CD14-positive monocyte (primary cell): ENCODE measurements at regions not wholly inside any gene's neighbourhood (a gene's known extent, or its start where the extent isn't known, plus 50 kb on each side); places are given as distances from the start of the nearest gene placed in this dataset.

Source experiments
- DNase-seq, 3 donors: peaks; one replicate each; pipeline ENCODE4 v3.0.0-alpha.2; 2011 to 2022
- H2AFZ ChIP-seq: 2 replicates; pipeline ENCODE4 v1.6.0; 2012; ENCODE audit warnings: mild to moderate bottlenecking, low read depth, low read length, inconsistent platforms; ENCODE audit not compliant: insufficient read depth, poor library complexity, severe bottlenecking
- H3K27ac ChIP-seq, 2 donors: 1 replicate in 1 of 2; 2 replicates in 1 of 2; pipeline ENCODE4 v1.5.1; 2012 to 2013; ENCODE audit warnings: low read length in 2 of 2, control low read depth in 1 of 2, inconsistent platforms in 1 of 2, low read depth in 1 of 2, mild to moderate bottlenecking in 1 of 2
- H3K27me3 ChIP-seq, 2 donors: one replicate each; pipeline versions ENCODE4 v1.6.0 to v1.6.1; 2011 to 2013; ENCODE audit warnings: low read length in 2 of 2; ENCODE audit not compliant: control insufficient read depth in 2 of 2, insufficient read depth in 2 of 2
- H3K36me3 ChIP-seq, 2 donors: replicated peaks in 1 of 2; 1 replicate in 1 of 2; 2 replicates in 1 of 2; pipeline versions ENCODE4 v1.5.1 to v1.6.1; 2012 to 2013; ENCODE audit warnings: low read length in 2 of 2, control low read depth in 1 of 2, inconsistent platforms in 1 of 2, mild to moderate bottlenecking in 1 of 2; ENCODE audit not compliant: insufficient read depth in 2 of 2, control insufficient read depth in 1 of 2
- H3K4me1 ChIP-seq, 2 donors: 1 replicate in 1 of 2; 2 replicates in 1 of 2; pipeline versions ENCODE4 v1.5.1 to v1.6.1; 2012 to 2013; ENCODE audit warnings: low read length in 2 of 2, control low read depth in 1 of 2, inconsistent platforms in 1 of 2, mild to moderate bottlenecking in 1 of 2, moderate library complexity in 1 of 2; ENCODE audit not compliant: insufficient read depth in 2 of 2, control insufficient read depth in 1 of 2
- H3K4me2 ChIP-seq: replicated peaks from 2 replicates; pipeline ENCODE3; 2012; ENCODE audit warnings: low read length, moderate library complexity, mild to moderate bottlenecking; ENCODE audit not compliant: poor library complexity, severe bottlenecking; ENCODE audit errors: extremely low read depth
- H3K4me3 ChIP-seq, 3 experiments: fragments of 200-600 bp in 1 of 3; sonication (generic) in 1 of 3; replicated peaks in 1 of 3; 1 replicate in 2 of 3; 2 replicates in 1 of 3; pipeline ENCODE4 v1.5.1; 2011 to 2013; ENCODE audit warnings: low read length in 3 of 3, mild to moderate bottlenecking in 3 of 3, control low read depth in 2 of 3, low read depth in 2 of 3, inconsistent platforms in 1 of 3, moderate library complexity in 1 of 3
- H3K79me2 ChIP-seq: 2 replicates; pipeline ENCODE4 v1.6.0; 2012; ENCODE audit warnings: mild to moderate bottlenecking, control low read depth, inconsistent platforms, low read length, moderate library complexity; ENCODE audit not compliant: insufficient read depth
- H3K9ac ChIP-seq: 2 replicates; pipeline ENCODE4 v1.6.0; 2017; ENCODE audit warnings: low read length, mild to moderate bottlenecking; ENCODE audit not compliant: insufficient read depth, poor library complexity, severe bottlenecking
- H3K9me3 ChIP-seq, 2 donors: replicated peaks in 1 of 2; 1 replicate in 1 of 2; 2 replicates in 1 of 2; pipeline versions ENCODE4 v1.5.1 to v1.6.1; 2012 to 2013; ENCODE audit warnings: low read length in 2 of 2, control low read depth in 1 of 2; ENCODE audit not compliant: control insufficient read depth in 1 of 2, insufficient read depth in 1 of 2
- H4K20me1 ChIP-seq: 2 replicates; pipeline ENCODE4 v1.6.0; 2012; ENCODE audit warnings: mild to moderate bottlenecking, low read length, control low read depth, moderate library complexity; ENCODE audit not compliant: insufficient read depth
- H3K27ac Mint-ChIP-seq, 7 donors: one replicate each; pipeline ENCODE4 v1.8.0; 2020; ENCODE audit warnings: mild to moderate bottlenecking in 7 of 7, mixed read lengths in 7 of 7, moderate library complexity in 6 of 7, inconsistent platforms in 2 of 7
- H3K27me3 Mint-ChIP-seq, 3 donors: one replicate each; pipeline ENCODE4 v1.8.0; 2021 to 2022; ENCODE audit warnings: low read depth in 3 of 3, mild to moderate bottlenecking in 3 of 3, mixed read lengths in 3 of 3, moderate library complexity in 3 of 3, inconsistent platforms in 1 of 3
- H3K36me3 Mint-ChIP-seq, 2 donors: one replicate each; pipeline ENCODE4 v1.8.0; 2020; ENCODE audit warnings: mixed read lengths in 2 of 2, inconsistent platforms in 1 of 2, mild to moderate bottlenecking in 1 of 2
- H3K4me1 Mint-ChIP-seq: one replicate; pipeline ENCODE4 v1.8.0; 2020; ENCODE audit warnings: mild to moderate bottlenecking, mixed read lengths
- H3K4me3 Mint-ChIP-seq, 2 donors: one replicate each; pipeline ENCODE4 v1.8.0; 2020; ENCODE audit warnings: mild to moderate bottlenecking in 2 of 2, mixed read lengths in 2 of 2, moderate library complexity in 1 of 2
- H3K9me3 Mint-ChIP-seq, 7 donors: one replicate each; pipeline ENCODE4 v1.8.0; 2020 to 2022; ENCODE audit warnings: mixed read lengths in 7 of 7, mild to moderate bottlenecking in 6 of 7, moderate library complexity in 6 of 7, inconsistent platforms in 2 of 7
- WGBS: methylation state at CpG from one replicate; pipeline ENCODE4 v1.1.5; 2013; ENCODE audit warnings: missing lambda C conversion rate; ENCODE audit not compliant: insufficient coverage; 5-methylcytosine and 5-hydroxymethylcytosine counted together
- intact Hi-C, 2 donors: fragments of 100-400 bp; cut with micrococcal nuclease; formaldehyde crosslinking; loops; one replicate each; pipeline versions ENCODE4 v1.15.0 to v1.15.1; 2023
- TF ChIP-seq, protein P1 (sequence below): fragments of 200-600 bp; IDR thresholded peaks from one replicate; pipeline ENCODE4 v1.8.0; 2022; ENCODE audit warnings: antibody characterized with exemption, mild to moderate bottlenecking

DNA sequence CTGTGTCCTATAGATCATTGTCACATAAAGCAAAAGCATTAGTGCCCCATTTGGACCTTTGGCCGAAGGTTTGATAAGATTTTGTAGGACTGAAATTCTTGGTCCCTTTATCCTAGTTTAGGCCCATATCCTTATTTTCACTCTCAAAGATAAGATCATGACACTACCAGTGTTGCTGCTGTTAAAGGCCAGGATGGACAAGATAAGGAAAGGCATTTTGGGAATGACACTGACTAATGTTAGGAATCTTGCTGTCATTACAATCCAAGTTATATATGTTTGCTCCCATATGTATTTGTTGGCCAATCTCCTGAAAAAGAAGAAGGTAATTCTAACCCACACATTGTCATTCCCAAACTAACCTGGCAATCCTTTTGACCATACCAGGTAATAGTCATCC is 101.3 kb upstream of the VAMP7 start:
- TF ChIP-seq, protein P1, sequence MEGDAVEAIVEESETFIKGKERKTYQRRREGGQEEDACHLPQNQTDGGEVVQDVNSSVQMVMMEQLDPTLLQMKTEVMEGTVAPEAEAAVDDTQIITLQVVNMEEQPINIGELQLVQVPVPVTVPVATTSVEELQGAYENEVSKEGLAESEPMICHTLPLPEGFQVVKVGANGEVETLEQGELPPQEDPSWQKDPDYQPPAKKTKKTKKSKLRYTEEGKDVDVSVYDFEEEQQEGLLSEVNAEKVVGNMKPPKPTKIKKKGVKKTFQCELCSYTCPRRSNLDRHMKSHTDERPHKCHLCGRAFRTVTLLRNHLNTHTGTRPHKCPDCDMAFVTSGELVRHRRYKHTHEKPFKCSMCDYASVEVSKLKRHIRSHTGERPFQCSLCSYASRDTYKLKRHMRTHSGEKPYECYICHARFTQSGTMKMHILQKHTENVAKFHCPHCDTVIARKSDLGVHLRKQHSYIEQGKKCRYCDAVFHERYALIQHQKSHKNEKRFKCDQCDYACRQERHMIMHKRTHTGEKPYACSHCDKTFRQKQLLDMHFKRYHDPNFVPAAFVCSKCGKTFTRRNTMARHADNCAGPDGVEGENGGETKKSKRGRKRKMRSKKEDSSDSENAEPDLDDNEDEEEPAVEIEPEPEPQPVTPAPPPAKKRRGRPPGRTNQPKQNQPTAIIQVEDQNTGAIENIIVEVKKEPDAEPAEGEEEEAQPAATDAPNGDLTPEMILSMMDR = no peak
- Histone ChIP-seq H3K27ac (no peak overlapping the region), H2AFZ (no peak overlapping the region), H3K27me3 (no peaks in the 10 kb centered on the region), H3K9me3 (no peaks in the 10 kb centered on the region), H3K4me1 (no peaks in the 10 kb centered on the region), H4K20me1 (no peaks in the 10 kb centered on the region), H3K79me2 (no peaks in the 10 kb centered on the region), H3K4me3 (no peak overlapping the region), H3K36me3 (no peaks in the 10 kb centered on the region), H3K4me2 (no peak overlapping the region), H3K9ac (no peak overlapping the region)
- Mint-ChIP-seq H3K9me3 (peaks cover 0 to 2% (median 0%) of the 10 kb centered on the region in 7 donors), H3K27ac (no peak overlapping the region), H3K36me3 (no peaks in the 10 kb centered on the region), H3K4me3 (no peak overlapping the region), H3K4me1 (peaks cover 3% of the 10 kb centered on the region), H3K27me3 (peaks cover 0 to 5% (median 0%) of the 10 kb centered on the region in 3 donors)
- no CpG with 5 or more reads among the region's 1 CpG for WGBS
- DNase-seq = no peak
- intact Hi-C loops = no loop called here

- no peak overlapping the region for H3K4me3 ChIP-seq
- no peaks in the 10 kb centered on the region for H3K4me1 ChIP-seq
- intact Hi-C loops = no loop called here
- no peak overlapping the region for H3K27ac Mint-ChIP-seq
- no CpG with 5 or more reads among the region's 5 CpGs for WGBS
- H3K9ac ChIP-seq = no peak overlapping the region
- H3K4me1 Mint-ChIP-seq = peaks cover 3% of the 10 kb centered on the region
- no peaks in the 10 kb centered on the region for H4K20me1 ChIP-seq
- H3K9me3 Mint-ChIP-seq = peaks cover 0 to 4% (median 0%) of the 10 kb centered on the region in 7 donors
- DNase-seq = no peak
- TF ChIP-seq, protein P1 = no peak
- H3K4me2 ChIP-seq = no peak overlapping the region
- no peaks in the 10 kb centered on the region for H3K79me2 ChIP-seq
- H3K27me3 Mint-ChIP-seq = peaks cover 0 to 5% (median 0%) of the 10 kb centered on the region in 3 donors
- no peaks in the 10 kb centered on the region for H3K9me3 ChIP-seq
- H3K27ac ChIP-seq = no peak overlapping the region
- H3K4me3 Mint-ChIP-seq = no peak overlapping the region
- H3K27me3 ChIP-seq = no peaks in the 10 kb centered on the region
- H3K36me3 Mint-ChIP-seq = no peaks in the 10 kb centered on the region
- H3K36me3 ChIP-seq = no peaks in the 10 kb centered on the region
- H2AFZ ChIP-seq = no peak overlapping the region
These were observed 102.1 kb upstream of the VAMP7 start for GRCh38 chrX:155778844-155779553.
